8988T (cell line): ENCODE measurements at regions not wholly inside any gene's neighbourhood (a gene's known extent, or its start where the extent isn't known, plus 50 kb on each side); places are given as distances from the start of the nearest gene placed in this dataset.
"Not testable (repeated sequence)": the region's sequence is repeated elsewhere in the genome, so short reads cannot be mapped to it uniquely, and the experiment has no call there.

ENCODE experiments used
- DNase-seq: peaks from one replicate; pipeline ENCODE4 v3.0.0; 2011

DNA sequence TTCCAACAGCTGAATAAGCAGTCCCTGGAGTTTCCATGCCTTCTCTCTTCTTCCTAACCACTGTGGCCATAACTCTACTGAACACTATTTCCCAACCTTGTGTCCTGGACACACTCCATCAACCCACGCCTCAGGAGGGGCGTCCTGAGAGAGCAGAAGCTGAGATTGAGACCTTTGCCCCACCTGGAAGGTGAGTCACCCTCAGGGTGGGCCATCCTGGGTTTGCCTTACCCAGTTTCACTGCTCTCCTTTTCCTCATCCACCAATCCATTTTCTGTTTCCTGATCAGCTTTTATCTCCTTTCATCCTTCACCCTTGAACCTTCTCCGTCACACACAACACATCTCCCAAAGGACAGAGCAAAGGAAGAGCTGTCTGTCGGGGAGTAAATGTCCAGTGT is 91.4 kb downstream of the TMEM130 start:
- no peak for DNase-seq

GRCh38 chr7:98779800-98780587 is 89.8 kb downstream of the TMEM130 start:
- no peak for DNase-seq

DNA sequence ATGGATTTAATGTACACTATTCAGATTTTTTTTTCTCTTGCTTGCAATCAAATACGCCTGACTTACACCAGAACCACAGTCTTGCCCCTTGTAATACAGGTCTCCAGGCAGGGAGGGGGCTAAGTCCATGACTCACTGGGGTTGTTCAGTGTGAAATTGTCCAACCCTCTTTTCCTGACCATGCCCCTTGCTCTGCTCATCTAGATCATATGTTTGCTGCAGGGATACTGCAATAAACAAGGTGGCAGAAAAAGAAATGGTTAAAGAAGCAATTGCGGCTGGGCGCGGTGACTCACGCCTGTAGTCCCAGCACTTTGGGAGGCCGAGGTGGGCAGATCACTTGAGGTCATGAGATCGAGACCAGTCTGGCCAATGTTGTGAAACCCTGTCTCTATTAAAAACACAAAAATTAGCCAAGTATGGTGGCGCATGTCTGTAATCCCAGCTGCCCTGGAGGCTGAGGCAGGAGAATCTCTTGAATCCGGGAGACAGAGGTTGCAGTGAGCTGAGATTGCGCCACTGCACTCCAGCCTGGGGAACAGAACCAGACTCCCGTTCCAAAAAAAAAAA is 85.5 kb downstream of the TMEM130 start:
- DNase-seq = no peak

DNA sequence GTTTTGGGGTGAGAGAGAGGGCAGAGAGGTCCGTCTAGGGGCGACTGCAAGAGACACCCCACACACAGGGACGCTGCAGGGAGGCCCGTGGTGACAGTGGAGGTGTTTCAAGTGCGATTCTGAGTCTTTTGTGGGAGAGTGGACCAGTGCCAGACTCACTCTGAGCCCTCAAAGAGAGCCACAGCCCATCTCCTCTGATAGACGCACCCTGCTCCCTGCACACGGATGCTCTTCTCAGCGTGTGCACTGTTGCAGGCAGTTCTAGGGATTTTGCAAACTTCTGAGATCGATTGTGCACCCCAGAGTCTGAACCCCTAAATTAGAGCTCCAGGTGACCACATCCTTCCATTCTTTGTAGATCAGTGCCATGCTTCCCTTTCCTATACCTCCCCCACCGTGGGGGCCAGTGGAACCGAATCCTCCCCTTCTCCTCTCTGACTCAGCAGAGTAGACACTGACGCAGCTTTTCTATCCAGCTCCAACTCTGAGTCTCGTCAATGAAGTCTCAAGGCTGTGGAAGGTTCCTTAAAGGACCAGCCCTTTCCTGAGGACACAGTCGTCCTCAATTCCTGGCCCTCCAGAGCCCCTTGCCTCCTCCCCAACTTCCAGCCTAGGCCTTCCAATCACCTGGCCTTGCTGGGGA is 83.8 kb downstream of the TMEM130 start:
- no peak for DNase-seq

DNA sequence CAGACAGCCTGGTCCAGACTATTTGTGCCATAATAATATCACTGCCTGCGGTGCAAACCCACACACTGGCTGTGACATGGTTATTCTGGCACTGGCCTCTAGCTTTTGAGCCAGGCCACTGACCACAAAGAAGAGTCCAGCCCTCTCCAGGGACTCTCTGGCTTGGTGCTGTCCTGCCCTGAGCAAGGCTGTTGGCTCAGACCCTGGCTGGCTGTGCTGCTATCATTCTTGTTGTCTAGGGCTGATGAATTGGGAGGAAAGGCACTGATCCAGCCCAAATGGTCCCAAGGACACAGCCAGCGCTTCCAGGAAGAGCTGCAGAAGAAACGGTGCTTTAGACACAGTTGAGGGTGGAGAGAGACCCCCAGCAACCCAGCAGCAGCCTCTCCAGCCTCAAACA is 80.8 kb downstream of the TMEM130 start:
- DNase-seq = no peak

GRCh38 chr7:98794453-98794852 is 75.4 kb downstream of the TMEM130 start:
- DNase-seq = not testable (repeated sequence)

- no peak for DNase-seq
Observed at GRCh38 chr7:98795741-98796493, 73.9 kb downstream of the TMEM130 start.
